ENCODE measurements at regions not wholly inside any gene's neighbourhood (a gene's known extent, or its start where the extent isn't known, plus 50 kb on each side); places are given as distances from the start of the nearest gene placed in this dataset.

DNA sequence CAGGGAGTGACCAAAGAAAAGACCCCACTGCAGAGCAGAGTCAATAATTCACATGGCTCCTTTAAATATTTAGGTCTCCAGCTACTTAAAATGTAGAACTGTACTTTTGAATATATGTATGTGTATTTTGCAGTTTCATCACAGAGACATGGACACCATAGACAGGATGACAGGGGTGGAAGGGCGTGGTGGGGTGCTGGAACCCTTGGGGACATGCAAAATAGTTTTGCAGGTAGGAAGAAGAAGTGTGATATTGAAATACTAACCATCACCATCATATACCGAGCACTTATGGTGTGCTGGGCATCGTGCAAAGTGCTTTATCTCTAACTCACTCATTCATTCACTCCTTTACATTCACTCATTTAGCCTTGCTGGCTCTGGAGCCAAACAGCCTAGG is 72.5 kb upstream of the IGSF21 start:
- H3K79me2 ChIP-seq (ENCODE audit: control insufficient read depth in 1 of 2, insufficient read depth in 2 of 2, low read length in 2 of 2): no peaks in the 10 kb centered on the region
- no peak overlapping the region for H2BK5ac ChIP-seq (ENCODE audit: low read depth, low read length)
- 85% methylated on average over 3 of the region's 3 CpGs; no CpG with 5 or more reads in 1 of the 2 experiments for WGBS, 2 experiments (ENCODE audit: extremely low coverage in 1 of 2, insufficient coverage in 1 of 2, insufficient read length in 1 of 2, insufficient replicate concordance in 2 of 2, low coverage in 1 of 2, low lambda C conversion rate in 2 of 2, missing lambda C conversion rate in 1 of 2)
- no peak overlapping the region for H3K27ac ChIP-seq (ENCODE audit: low read depth, low read length)
- ChIA-PET POLR2A (ENCODE audit: partially characterized antibody) (no interaction called here), CTCF (ENCODE audit: partially characterized antibody) (interaction anchor here (0.8 kb wide), 1 partner anchor 540 kb away, joined by 3 read pairs; no protein-coding TSS in a partner anchor)
- H4K20me1 ChIP-seq (replicated peaks in 1 of 2; ENCODE audit: control insufficient read depth in 1 of 2, insufficient read depth in 2 of 2, low read length in 2 of 2): no peaks in the 10 kb centered on the region
- no peak overlapping the region for H3K14ac ChIP-seq (ENCODE audit: insufficient read length)
- H2BK20ac ChIP-seq (ENCODE audit: low read length): no peak overlapping the region
- FAIRE-seq (no peak), DNase-seq (ENCODE audit: low read depth in 1 of 2, low spot score in 2 of 2) (no peak)
- H3K4me2 ChIP-seq (ENCODE audit: insufficient read depth in 1 of 2, low read depth in 2 of 2, low read length in 2 of 2): no peak overlapping the region
- no peak overlapping the region for H3K4me3 ChIP-seq (ENCODE audit: extremely low read depth in 1 of 4, insufficient read depth in 2 of 4, low read depth in 3 of 4, low read length in 4 of 4)
- H3K23me2 ChIP-seq (ENCODE audit: low read depth, low read length): no peaks in the 10 kb centered on the region
- H3K9me3 ChIP-seq (ENCODE audit: insufficient read depth in 2 of 2, low read depth in 1 of 2, low read length in 1 of 2): no peaks in the 10 kb centered on the region
- H4K5ac ChIP-seq (ENCODE audit: insufficient read length, low read depth, low read length): no peak overlapping the region
- no peak overlapping the region for H3K4ac ChIP-seq (replicated peaks; ENCODE audit: insufficient read length, low read depth, low read length)
- no peak overlapping the region for H4K8ac ChIP-seq (ENCODE audit: extremely low read depth, insufficient read depth, low read length)
- no peak overlapping the region for H3K23ac ChIP-seq (ENCODE audit: insufficient read length)
- H3K27me3 ChIP-seq (replicated peaks in 1 of 4; ENCODE audit: control insufficient read depth in 3 of 4, extremely low read depth in 1 of 4, insufficient read depth in 3 of 4, low read length in 3 of 4): peaks cover 0 to 4% (median 1%) of the 10 kb centered on the region in 4 experiments; a peak in 3 of 7 replicates
- H3K18ac ChIP-seq (ENCODE audit: extremely low read depth, low read length): no peak overlapping the region
- H2BK120ac ChIP-seq (replicated peaks; ENCODE audit: low read depth, low read length): no peak overlapping the region
- no peak overlapping the region for H2AK5ac ChIP-seq (ENCODE audit: low read depth, low read length)
- H3K56ac ChIP-seq (replicated peaks; ENCODE audit: insufficient read length, low read depth, low read length): no peak overlapping the region
- no peak overlapping the region for H2BK12ac ChIP-seq (ENCODE audit: low read depth, low read length)
- no peaks in the 10 kb centered on the region for H3K4me1 ChIP-seq (replicated peaks in 1 of 4; ENCODE audit: control insufficient read depth in 3 of 4, insufficient read depth in 4 of 4, low read length in 3 of 4)
- H3K9ac ChIP-seq (replicated peaks in 1 of 4; ENCODE audit: extremely low read depth in 1 of 4, low read depth in 3 of 4, low read length in 3 of 4): no peak overlapping the region
- H2AFZ ChIP-seq (ENCODE audit: low read length): no peak overlapping the region
- no peak for TF ChIP-seq SIRT6 (IDR thresholded peaks at IDR 0.05; ENCODE audit: low read length)
- TF ChIP-seq, protein P1, sequence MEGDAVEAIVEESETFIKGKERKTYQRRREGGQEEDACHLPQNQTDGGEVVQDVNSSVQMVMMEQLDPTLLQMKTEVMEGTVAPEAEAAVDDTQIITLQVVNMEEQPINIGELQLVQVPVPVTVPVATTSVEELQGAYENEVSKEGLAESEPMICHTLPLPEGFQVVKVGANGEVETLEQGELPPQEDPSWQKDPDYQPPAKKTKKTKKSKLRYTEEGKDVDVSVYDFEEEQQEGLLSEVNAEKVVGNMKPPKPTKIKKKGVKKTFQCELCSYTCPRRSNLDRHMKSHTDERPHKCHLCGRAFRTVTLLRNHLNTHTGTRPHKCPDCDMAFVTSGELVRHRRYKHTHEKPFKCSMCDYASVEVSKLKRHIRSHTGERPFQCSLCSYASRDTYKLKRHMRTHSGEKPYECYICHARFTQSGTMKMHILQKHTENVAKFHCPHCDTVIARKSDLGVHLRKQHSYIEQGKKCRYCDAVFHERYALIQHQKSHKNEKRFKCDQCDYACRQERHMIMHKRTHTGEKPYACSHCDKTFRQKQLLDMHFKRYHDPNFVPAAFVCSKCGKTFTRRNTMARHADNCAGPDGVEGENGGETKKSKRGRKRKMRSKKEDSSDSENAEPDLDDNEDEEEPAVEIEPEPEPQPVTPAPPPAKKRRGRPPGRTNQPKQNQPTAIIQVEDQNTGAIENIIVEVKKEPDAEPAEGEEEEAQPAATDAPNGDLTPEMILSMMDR (IDR thresholded peaks at IDR 0.05; ENCODE audit: control extremely low read depth in 1 of 3, insufficient read depth in 1 of 3, low read depth in 1 of 3, low read length in 3 of 3): no peak
- no peak for TF ChIP-seq GABPA (IDR thresholded peaks at IDR 0.05; ENCODE audit: borderline replicate concordance, insufficient read depth, low read length)
- H3K79me1 ChIP-seq (ENCODE audit: low read depth, low read length): no peaks in the 10 kb centered on the region
- no peaks in the 10 kb centered on the region for H3K36me3 ChIP-seq (ENCODE audit: control insufficient read depth in 2 of 4, insufficient read depth in 4 of 4, low read length in 3 of 4)
- H4K91ac ChIP-seq (replicated peaks; ENCODE audit: insufficient read length, low read length): no peak overlapping the region
- no peak overlapping the region for H2BK15ac ChIP-seq (ENCODE audit: low read length)
